HepG2 (cell line): ENCODE measurements at regions not wholly inside any gene's neighbourhood (a gene's known extent, or its start where the extent isn't known, plus 50 kb on each side); places are given as distances from the start of the nearest gene placed in this dataset.

Experiments
- ATAC-seq: fragments of 200-7000 bp; cut with Tn5 transposase; 3 replicates; pipeline ENCODE4 v1.9.1; 2020; ENCODE audit warnings: mild to moderate bottlenecking, moderate library complexity
- BruUV-seq: library from RNA; stranded (reverse); fragments of 400-500 nt; replicated peaks from 2 replicates; lab custom pipeline; 2021; lab: Mats Ljungman, UMichigan
- CTCF ChIA-PET: fragments of 300-600 bp; formaldehyde crosslinking; extraction: SDS; loops from one replicate; lab custom pipeline; 2021; ENCODE audit warnings: low total read pairs, inconsistent platforms, low intra/inter-chr PET ratio; lab: Yijun Ruan, JAX
- POLR2A ChIA-PET: fragments of 350-600 bp; sonication (Branson Sonifier 250); formaldehyde crosslinking; loops from one replicate; lab custom pipeline; 2020; ENCODE audit warnings: antibody characterized with exemption, inconsistent platforms; lab: Yijun Ruan, JAX
- DNase-seq: peaks from one replicate; pipeline ENCODE4 v3.0.0-alpha.2; 2015; ENCODE audit warnings: low spot score
- FAIRE-seq: peaks from 3 replicates; lab custom pipeline; 2011; peaks lifted over from hg19 to GRCh38; lab: Jason Lieb, UNC
- H2AFZ ChIP-seq: one replicate; pipeline ENCODE4 v1.6.1; 2011; ENCODE audit warnings: low read length, inconsistent platforms
- H3K27ac ChIP-seq: fragments of 300-600 bp; 3 replicates; pipeline ENCODE4 v1.8.0; 2011; ENCODE audit warnings: mixed run types, mild to moderate bottlenecking, mixed read lengths, low read length, inconsistent platforms; ENCODE audit not compliant: insufficient read depth; ENCODE audit errors: extremely low read length
- H3K27me3 ChIP-seq, 2 experiments: fragments of 200-600 bp in 1 of 2; 2 replicates in 1 of 2; 3 replicates in 1 of 2; pipeline versions ENCODE4 v1.6.0 to v1.8.0; 2011; ENCODE audit warnings: low read length in 2 of 2, mild to moderate bottlenecking in 2 of 2, moderate library complexity in 2 of 2, inconsistent platforms in 1 of 2; ENCODE audit not compliant: insufficient read depth in 2 of 2, control insufficient read depth in 1 of 2
- H3K36me3 ChIP-seq, 2 experiments: fragments of 200-600 bp in 1 of 2; replicated peaks in 1 of 2; 2 replicates in 1 of 2; 3 replicates in 1 of 2; pipeline versions ENCODE4 v1.5.1 to v1.8.0; 2011; ENCODE audit warnings: low read length in 2 of 2, inconsistent platforms in 1 of 2; ENCODE audit not compliant: insufficient read depth in 2 of 2, control insufficient read depth in 1 of 2
- H3K4me1 ChIP-seq: 2 replicates; pipeline ENCODE4 v1.5.1; 2012; ENCODE audit warnings: low read length, inconsistent platforms; ENCODE audit not compliant: insufficient read depth
- H3K4me2 ChIP-seq: 2 replicates; pipeline ENCODE4 v1.6.0; 2011; ENCODE audit warnings: low read depth, low read length, inconsistent platforms
- H3K4me3 ChIP-seq, 3 experiments: fragments of 200-600 bp in 1 of 3; sonication (generic), shearing (Covaris generic) in 1 of 3; replicated peaks in 1 of 3; 2 replicates each; pipeline ENCODE4 v1.5.1; 2011 to 2016; ENCODE audit warnings: low read length in 3 of 3, inconsistent platforms in 2 of 3, low read depth in 2 of 3, mild to moderate bottlenecking in 2 of 3, control low read depth in 1 of 3, mixed read lengths in 1 of 3; ENCODE audit not compliant: insufficient read depth in 1 of 3
- H3K79me2 ChIP-seq: one replicate; pipeline ENCODE4 v1.6.1; 2011; ENCODE audit warnings: low read length, inconsistent platforms; ENCODE audit not compliant: insufficient read depth
- H3K9ac ChIP-seq: 2 replicates; pipeline ENCODE4 v1.6.0; 2011; ENCODE audit warnings: mild to moderate bottlenecking, low read depth, low read length, inconsistent platforms; ENCODE audit not compliant: insufficient read depth
- H3K9me3 ChIP-seq: 2 replicates; pipeline ENCODE4 v1.5.1; 2012; ENCODE audit warnings: mild to moderate bottlenecking, low read length
- H4K20me1 ChIP-seq: 2 replicates; pipeline ENCODE4 v1.6.0; 2011; ENCODE audit warnings: inconsistent platforms, mild to moderate bottlenecking, low read length, moderate library complexity; ENCODE audit not compliant: insufficient read depth
- AHR ChIP-seq: IDR thresholded peaks from 2 replicates; pipeline ENCODE4 v1.6.1; 2018; ENCODE audit warnings: missing genetic modification reagents, missing compliant biosample characterization
- ARNTL ChIP-seq: sonication (generic); formaldehyde crosslinking; IDR thresholded peaks from 2 replicates; pipeline ENCODE4 v1.4.0; 2020; ENCODE audit warnings: mild to moderate bottlenecking, missing genetic modification reagents
- MAFK ChIP-seq, 2 experiments: IDR thresholded peaks in 1 of 2; conservative IDR thresholded peaks in 1 of 2; 2 replicates each; pipeline ENCODE4 v1.6.1; 2011; ENCODE audit warnings: improper control_type of control experiment in 2 of 2, low read length in 2 of 2
- TBX2 ChIP-seq: sonication (generic); formaldehyde crosslinking; IDR thresholded peaks from 2 replicates; pipeline ENCODE4 v1.5.0; 2020; ENCODE audit warnings: missing genetic modification reagents, mild to moderate bottlenecking, borderline replicate concordance
- TEAD2 ChIP-seq: sonication (generic); formaldehyde crosslinking; IDR thresholded peaks from 2 replicates; pipeline ENCODE4 v1.9.0; 2021; ENCODE audit warnings: missing genetic modification reagents
- TFAP4 ChIP-seq: sonication (generic); IDR thresholded peaks from 2 replicates; pipeline ENCODE4 v1.6.1; 2016; ENCODE audit warnings: low read depth, borderline replicate concordance
- TOPORS ChIP-seq: sonication (generic); formaldehyde crosslinking; IDR thresholded peaks from 2 replicates; pipeline ENCODE4 v1.8.0; 2023; ENCODE audit warnings: mild to moderate bottlenecking, missing genetic modification reagents
- TRIM22 ChIP-seq: fragments of 450-650 bp; IDR thresholded peaks from 2 replicates; pipeline ENCODE4 v1.6.1; 2017
- ZNF34 ChIP-seq: sonication (generic); formaldehyde crosslinking; IDR thresholded peaks from 2 replicates; pipeline ENCODE4 v1.4.0; 2020; ENCODE audit warnings: mild to moderate bottlenecking, missing genetic modification reagents, borderline replicate concordance
- ZNF512B ChIP-seq: sonication (generic); formaldehyde crosslinking; IDR thresholded peaks from 2 replicates; pipeline ENCODE4 v1.5.1; 2020; ENCODE audit warnings: missing genetic modification reagents, mild to moderate bottlenecking, borderline replicate concordance
- ZNF547 ChIP-seq: sonication (generic); formaldehyde crosslinking; IDR thresholded peaks from 2 replicates; pipeline ENCODE4 v1.5.1; 2020; ENCODE audit warnings: mild to moderate bottlenecking, missing genetic modification reagents
- ZNF780A ChIP-seq: sonication (generic); formaldehyde crosslinking; IDR thresholded peaks from 2 replicates; pipeline ENCODE4 v1.8.0; 2022; ENCODE audit warnings: mild to moderate bottlenecking, missing genetic modification reagents, moderate library complexity
- WGBS: methylation state at CpG from one replicate; pipeline ENCODE4 v1.1.6; 2017; ENCODE audit warnings: low lambda C conversion rate; 5-methylcytosine and 5-hydroxymethylcytosine counted together
- in situ Hi-C: cut with HindIII; loops from 2 replicates; pipeline ENCODE4 v1.10.0; 2017; ENCODE audit warnings: low pct_unique_long_range_greater_than_20kb; ENCODE audit not compliant: extremely low pct_ligation_motif_present
- intact Hi-C: fragments of 100-400 bp; cut with micrococcal nuclease; formaldehyde crosslinking; loops from one replicate; pipeline ENCODE4 v1.10.0; 2022; ENCODE audit not compliant: unreplicated experiment
- TF ChIP-seq, protein P1 (sequence below): sonication (generic); formaldehyde crosslinking; conservative IDR thresholded peaks from 2 replicates; pipeline ENCODE4 v1.8.0; 2022; ENCODE audit warnings: low read depth, missing genetic modification reagents
- TF ChIP-seq, protein P2 (sequence below): sonication (generic); formaldehyde crosslinking; IDR thresholded peaks from 2 replicates; pipeline ENCODE4 v1.4.0; 2020; ENCODE audit warnings: mild to moderate bottlenecking, missing genetic modification reagents, borderline replicate concordance

DNA sequence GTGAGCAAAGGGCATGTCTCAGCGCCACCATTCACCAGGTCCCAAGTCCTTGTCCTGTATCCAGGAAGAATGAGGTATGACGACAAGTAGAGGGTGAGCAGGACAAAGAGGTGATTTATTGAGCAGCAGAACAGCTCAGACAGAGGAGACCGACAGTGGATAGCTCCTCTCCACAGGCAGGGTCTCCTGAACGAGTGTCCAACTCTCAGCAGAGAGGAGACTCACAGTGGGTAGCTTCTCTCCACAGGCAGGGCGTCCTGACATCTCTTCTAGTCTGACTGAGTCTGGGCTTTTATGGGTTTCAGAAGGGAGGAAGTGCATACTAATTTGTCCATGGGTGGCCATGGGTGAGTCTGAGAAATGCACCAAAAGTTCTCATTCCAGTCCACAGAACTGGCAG, 204.7 kb downstream of the ANKRD60 start:
- H3K9me3 ChIP-seq = no peaks in the 10 kb centered on the region
- in situ Hi-C loops (no loop called here), intact Hi-C loops (no loop called here)
- no peaks in the 10 kb centered on the region for H3K4me1 ChIP-seq
- no peak overlapping the region for H3K4me3 ChIP-seq
- 3% methylated on average over 5 of the region's 5 CpGs for WGBS
- no peak overlapping the region for H3K4me2 ChIP-seq
- ChIA-PET POLR2A (no interaction called here), CTCF (no interaction called here)
- DNase-seq = no peak
- peaks cover 14 to 36% of the 10 kb centered on the region in 2 experiments; a peak in 4 of 5 replicates for H3K27me3 ChIP-seq
- no peaks in the 10 kb centered on the region for H3K79me2 ChIP-seq
- H4K20me1 ChIP-seq = no peaks in the 10 kb centered on the region; the same call in 1 of the 2 replicates
- no TSS peak for BruUV-seq
- no peak overlapping the region for H2AFZ ChIP-seq
- no peak overlapping the region for H3K27ac ChIP-seq
- no peaks in the 10 kb centered on the region for H3K36me3 ChIP-seq
- H3K9ac ChIP-seq = no peak overlapping the region
- FAIRE-seq = no peak
- ATAC-seq = no peak
- TF ChIP-seq, protein P1, sequence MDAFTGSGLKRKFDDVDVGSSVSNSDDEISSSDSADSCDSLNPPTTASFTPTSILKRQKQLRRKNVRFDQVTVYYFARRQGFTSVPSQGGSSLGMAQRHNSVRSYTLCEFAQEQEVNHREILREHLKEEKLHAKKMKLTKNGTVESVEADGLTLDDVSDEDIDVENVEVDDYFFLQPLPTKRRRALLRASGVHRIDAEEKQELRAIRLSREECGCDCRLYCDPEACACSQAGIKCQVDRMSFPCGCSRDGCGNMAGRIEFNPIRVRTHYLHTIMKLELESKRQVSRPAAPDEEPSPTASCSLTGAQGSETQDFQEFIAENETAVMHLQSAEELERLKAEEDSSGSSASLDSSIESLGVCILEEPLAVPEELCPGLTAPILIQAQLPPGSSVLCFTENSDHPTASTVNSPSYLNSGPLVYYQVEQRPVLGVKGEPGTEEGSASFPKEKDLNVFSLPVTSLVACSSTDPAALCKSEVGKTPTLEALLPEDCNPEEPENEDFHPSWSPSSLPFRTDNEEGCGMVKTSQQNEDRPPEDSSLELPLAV (CRISPR knock-in tag) = no peak
- TF ChIP-seq TEAD2 (CRISPR knock-in tag) = no peak
- TF ChIP-seq MAFK (conservative IDR thresholded peaks at IDR 0.05 in 1 of 2, IDR thresholded peaks at IDR 0.05 in 1 of 2; ENCODE audit: low read length in 2 of 2) = no peak
- TF ChIP-seq, protein P2, sequence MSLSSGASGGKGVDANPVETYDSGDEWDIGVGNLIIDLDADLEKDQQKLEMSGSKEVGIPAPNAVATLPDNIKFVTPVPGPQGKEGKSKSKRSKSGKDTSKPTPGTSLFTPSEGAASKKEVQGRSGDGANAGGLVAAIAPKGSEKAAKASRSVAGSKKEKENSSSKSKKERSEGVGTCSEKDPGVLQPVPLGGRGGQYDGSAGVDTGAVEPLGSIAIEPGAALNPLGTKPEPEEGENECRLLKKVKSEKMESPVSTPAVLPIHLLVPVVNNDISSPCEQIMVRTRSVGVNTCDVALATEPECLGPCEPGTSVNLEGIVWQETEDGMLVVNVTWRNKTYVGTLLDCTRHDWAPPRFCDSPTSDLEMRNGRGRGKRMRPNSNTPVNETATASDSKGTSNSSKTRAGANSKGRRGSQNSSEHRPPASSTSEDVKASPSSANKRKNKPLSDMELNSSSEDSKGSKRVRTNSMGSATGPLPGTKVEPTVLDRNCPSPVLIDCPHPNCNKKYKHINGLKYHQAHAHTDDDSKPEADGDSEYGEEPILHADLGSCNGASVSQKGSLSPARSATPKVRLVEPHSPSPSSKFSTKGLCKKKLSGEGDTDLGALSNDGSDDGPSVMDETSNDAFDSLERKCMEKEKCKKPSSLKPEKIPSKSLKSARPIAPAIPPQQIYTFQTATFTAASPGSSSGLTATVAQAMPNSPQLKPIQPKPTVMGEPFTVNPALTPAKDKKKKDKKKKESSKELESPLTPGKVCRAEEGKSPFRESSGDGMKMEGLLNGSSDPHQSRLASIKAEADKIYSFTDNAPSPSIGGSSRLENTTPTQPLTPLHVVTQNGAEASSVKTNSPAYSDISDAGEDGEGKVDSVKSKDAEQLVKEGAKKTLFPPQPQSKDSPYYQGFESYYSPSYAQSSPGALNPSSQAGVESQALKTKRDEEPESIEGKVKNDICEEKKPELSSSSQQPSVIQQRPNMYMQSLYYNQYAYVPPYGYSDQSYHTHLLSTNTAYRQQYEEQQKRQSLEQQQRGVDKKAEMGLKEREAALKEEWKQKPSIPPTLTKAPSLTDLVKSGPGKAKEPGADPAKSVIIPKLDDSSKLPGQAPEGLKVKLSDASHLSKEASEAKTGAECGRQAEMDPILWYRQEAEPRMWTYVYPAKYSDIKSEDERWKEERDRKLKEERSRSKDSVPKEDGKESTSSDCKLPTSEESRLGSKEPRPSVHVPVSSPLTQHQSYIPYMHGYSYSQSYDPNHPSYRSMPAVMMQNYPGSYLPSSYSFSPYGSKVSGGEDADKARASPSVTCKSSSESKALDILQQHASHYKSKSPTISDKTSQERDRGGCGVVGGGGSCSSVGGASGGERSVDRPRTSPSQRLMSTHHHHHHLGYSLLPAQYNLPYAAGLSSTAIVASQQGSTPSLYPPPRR (CRISPR knock-in tag) = no peak
- TF ChIP-seq ZNF547 (CRISPR knock-in tag) = no peak
- no peak for TF ChIP-seq TRIM22
- TF ChIP-seq ZNF512B (CRISPR knock-in tag) = no peak
- no peak for TF ChIP-seq ZNF780A (CRISPR knock-in tag)
- TF ChIP-seq ARNTL = no peak
- TF ChIP-seq TBX2 (CRISPR knock-in tag) = no peak
- no peak for TF ChIP-seq AHR
- TF ChIP-seq TFAP4 = no peak
- TF ChIP-seq TOPORS (CRISPR knock-in tag) = no peak
- TF ChIP-seq ZNF34 (CRISPR knock-in tag) = no peak
